ENCODE measurements at regions not wholly inside any gene's neighbourhood (a gene's known extent, or its start where the extent isn't known, plus 50 kb on each side); places are given as distances from the start of the nearest gene placed in this dataset.
"Not testable (repeated sequence)": the region's sequence is repeated elsewhere in the genome, so short reads cannot be mapped to it uniquely, and the experiment has no call there.

GRCh38 chr3:15903759-15904720, 106.3 kb upstream of the ANKRD28 start:
- Histone ChIP-seq H3K9ac (ENCODE audit: low read depth, low read length) (no peak overlapping the region), H3K36me3 (ENCODE audit: control insufficient read depth, insufficient read depth, low read length) (no peaks in the 10 kb centered on the region), H3K9me3 (ENCODE audit: control insufficient read depth, insufficient read depth, low read length) (no peaks in the 10 kb centered on the region), H3K4me1 (ENCODE audit: control insufficient read depth, insufficient read depth, low read length) (no peaks in the 10 kb centered on the region), H3K27me3 (ENCODE audit: control insufficient read depth, insufficient read depth, low read length) (no peaks in the 10 kb centered on the region), H3K4me3 (ENCODE audit: low read depth, low read length) (no peak overlapping the region), H3K27ac (ENCODE audit: low read depth, low read length) (no peak overlapping the region)

- Histone ChIP-seq H3K27ac (ENCODE audit: low read depth, low read length) (no peak overlapping the region), H3K27me3 (ENCODE audit: control insufficient read depth, insufficient read depth, low read length) (no peaks in the 10 kb centered on the region), H3K36me3 (ENCODE audit: control insufficient read depth, insufficient read depth, low read length) (no peaks in the 10 kb centered on the region), H3K4me1 (ENCODE audit: control insufficient read depth, insufficient read depth, low read length) (no peaks in the 10 kb centered on the region), H3K4me3 (ENCODE audit: low read depth, low read length) (no peak overlapping the region), H3K9me3 (ENCODE audit: control insufficient read depth, insufficient read depth, low read length) (no peaks in the 10 kb centered on the region), H3K9ac (ENCODE audit: low read depth, low read length) (no peak overlapping the region)
Measured at GRCh38 chr3:15905041-15905440, 107.3 kb upstream of the ANKRD28 start.

GRCh38 chr3:15907403-15907802, 109.6 kb upstream of the ANKRD28 start:
- not testable (repeated sequence) for H3K9ac ChIP-seq (ENCODE audit: low read depth, low read length); H3K4me3 ChIP-seq (ENCODE audit: low read depth, low read length); H3K27ac ChIP-seq (ENCODE audit: low read depth, low read length); H3K4me1 ChIP-seq (ENCODE audit: control insufficient read depth, insufficient read depth, low read length); H3K9me3 ChIP-seq (ENCODE audit: control insufficient read depth, insufficient read depth, low read length); H3K27me3 ChIP-seq (ENCODE audit: control insufficient read depth, insufficient read depth, low read length); H3K36me3 ChIP-seq (ENCODE audit: control insufficient read depth, insufficient read depth, low read length)

DNA sequence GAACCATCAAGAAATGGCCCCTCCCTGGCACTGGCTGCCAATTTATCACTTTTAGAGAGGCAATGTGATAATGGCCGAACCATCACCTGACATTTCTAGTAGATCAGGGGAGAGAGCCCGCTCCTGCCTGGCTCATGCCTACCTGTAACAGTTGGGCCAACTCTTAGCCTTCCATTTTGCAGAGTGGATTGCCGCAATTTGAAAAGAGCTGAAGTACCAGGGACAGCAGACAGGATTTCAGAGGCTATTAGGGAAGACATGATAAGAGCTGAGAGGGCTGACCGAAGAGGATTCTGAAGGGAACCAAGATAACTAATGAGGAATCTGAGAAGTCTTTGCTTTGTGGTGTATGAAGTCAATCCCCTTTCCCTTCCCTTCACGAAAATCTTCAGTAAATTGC, 121.2 kb upstream of the ANKRD28 start:
- peaks cover 5% of the 10 kb centered on the region; the same call in 1 of the 2 replicates for H3K9me3 ChIP-seq (ENCODE audit: control insufficient read depth, insufficient read depth, low read length)
- no peaks in the 10 kb centered on the region for H3K36me3 ChIP-seq (ENCODE audit: control insufficient read depth, insufficient read depth, low read length)
- no peak overlapping the region for H3K27ac ChIP-seq (ENCODE audit: low read depth, low read length)
- no peaks in the 10 kb centered on the region for H3K4me1 ChIP-seq (ENCODE audit: control insufficient read depth, insufficient read depth, low read length)
- no peaks in the 10 kb centered on the region for H3K27me3 ChIP-seq (ENCODE audit: control insufficient read depth, insufficient read depth, low read length)
- H3K9ac ChIP-seq (ENCODE audit: low read depth, low read length) = no peak overlapping the region
- H3K4me3 ChIP-seq (ENCODE audit: low read depth, low read length) = no peak overlapping the region

- no peak overlapping the region for H3K9ac ChIP-seq (ENCODE audit: low read depth, low read length)
- H3K27ac ChIP-seq (ENCODE audit: low read depth, low read length) = no peak overlapping the region
- H3K9me3 ChIP-seq (ENCODE audit: control insufficient read depth, insufficient read depth, low read length) = no peaks in the 10 kb centered on the region
- H3K4me1 ChIP-seq (ENCODE audit: control insufficient read depth, insufficient read depth, low read length) = no peaks in the 10 kb centered on the region
- no peak overlapping the region for H3K4me3 ChIP-seq (ENCODE audit: low read depth, low read length)
- H3K27me3 ChIP-seq (ENCODE audit: control insufficient read depth, insufficient read depth, low read length) = no peaks in the 10 kb centered on the region
- H3K36me3 ChIP-seq (ENCODE audit: control insufficient read depth, insufficient read depth, low read length) = no peaks in the 10 kb centered on the region
Measured at GRCh38 chr3:15919971-15920370, 122.2 kb upstream of the ANKRD28 start.

DNA sequence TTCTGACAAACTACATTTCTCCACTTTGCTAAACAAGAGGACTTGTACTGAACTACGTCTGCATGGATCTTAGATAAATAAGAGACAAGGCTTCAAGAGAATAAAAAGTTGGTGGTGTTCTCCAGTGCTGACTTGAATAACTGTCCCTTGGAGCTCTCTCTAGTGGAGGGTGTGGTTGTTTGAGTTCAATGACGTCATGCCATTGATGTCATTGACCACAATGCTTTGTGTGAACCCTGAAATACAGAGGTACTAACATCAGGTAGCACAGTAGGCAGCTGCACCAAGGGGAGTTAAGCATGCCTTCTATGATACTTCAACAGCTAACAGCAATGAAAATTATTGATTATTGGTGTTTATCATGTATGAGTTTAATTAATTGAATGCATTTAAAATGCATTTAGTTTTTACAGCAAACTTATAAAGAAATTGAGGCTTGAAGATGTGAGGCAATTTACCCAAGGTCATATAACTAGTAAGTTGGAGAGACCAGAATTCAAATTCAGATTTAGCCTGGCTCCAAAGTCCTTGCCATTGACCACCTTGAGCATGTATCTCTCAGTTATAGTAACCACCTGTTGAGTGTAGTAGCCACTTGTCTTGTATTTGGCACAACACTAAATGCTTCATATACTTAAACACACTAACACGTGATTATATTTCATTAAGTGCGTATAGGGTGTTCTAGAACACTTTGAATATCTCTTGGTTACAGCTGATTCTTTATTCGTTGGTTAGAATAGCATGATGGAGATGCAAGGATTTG, 126.0 kb upstream of the ANKRD28 start:
- Histone ChIP-seq H3K4me1 (ENCODE audit: control insufficient read depth, insufficient read depth, low read length) (no peaks in the 10 kb centered on the region), H3K9me3 (ENCODE audit: control insufficient read depth, insufficient read depth, low read length) (no peaks in the 10 kb centered on the region), H3K36me3 (ENCODE audit: control insufficient read depth, insufficient read depth, low read length) (no peaks in the 10 kb centered on the region), H3K4me3 (ENCODE audit: low read depth, low read length) (no peak overlapping the region), H3K27ac (ENCODE audit: low read depth, low read length) (no peak overlapping the region), H3K27me3 (ENCODE audit: control insufficient read depth, insufficient read depth, low read length) (no peaks in the 10 kb centered on the region), H3K9ac (ENCODE audit: low read depth, low read length) (no peak overlapping the region)

GRCh38 chr3:15924914-15925313, 127.1 kb upstream of the ANKRD28 start:
- Histone ChIP-seq H3K27ac (ENCODE audit: low read depth, low read length) (no peak overlapping the region), H3K9ac (ENCODE audit: low read depth, low read length) (no peak overlapping the region), H3K27me3 (ENCODE audit: control insufficient read depth, insufficient read depth, low read length) (no peaks in the 10 kb centered on the region), H3K4me3 (ENCODE audit: low read depth, low read length) (no peak overlapping the region), H3K36me3 (ENCODE audit: control insufficient read depth, insufficient read depth, low read length) (no peaks in the 10 kb centered on the region), H3K4me1 (ENCODE audit: control insufficient read depth, insufficient read depth, low read length) (peaks cover 1% of the 10 kb centered on the region; the same call in 1 of the 2 replicates), H3K9me3 (ENCODE audit: control insufficient read depth, insufficient read depth, low read length) (no peaks in the 10 kb centered on the region)

- peaks cover 4% of the 10 kb centered on the region; the same call in 1 of the 2 replicates for H3K4me1 ChIP-seq (ENCODE audit: control insufficient read depth, insufficient read depth, low read length)
- H3K9ac ChIP-seq (ENCODE audit: low read depth, low read length) = no peak overlapping the region
- H3K9me3 ChIP-seq (ENCODE audit: control insufficient read depth, insufficient read depth, low read length) = no peaks in the 10 kb centered on the region
- no peaks in the 10 kb centered on the region for H3K36me3 ChIP-seq (ENCODE audit: control insufficient read depth, insufficient read depth, low read length)
- H3K27ac ChIP-seq (ENCODE audit: low read depth, low read length) = no peak overlapping the region
- no peak overlapping the region for H3K4me3 ChIP-seq (ENCODE audit: low read depth, low read length)
- H3K27me3 ChIP-seq (ENCODE audit: control insufficient read depth, insufficient read depth, low read length) = no peaks in the 10 kb centered on the region
Measured at GRCh38 chr3:15926871-15927270, 129.1 kb upstream of the ANKRD28 start.

DNA sequence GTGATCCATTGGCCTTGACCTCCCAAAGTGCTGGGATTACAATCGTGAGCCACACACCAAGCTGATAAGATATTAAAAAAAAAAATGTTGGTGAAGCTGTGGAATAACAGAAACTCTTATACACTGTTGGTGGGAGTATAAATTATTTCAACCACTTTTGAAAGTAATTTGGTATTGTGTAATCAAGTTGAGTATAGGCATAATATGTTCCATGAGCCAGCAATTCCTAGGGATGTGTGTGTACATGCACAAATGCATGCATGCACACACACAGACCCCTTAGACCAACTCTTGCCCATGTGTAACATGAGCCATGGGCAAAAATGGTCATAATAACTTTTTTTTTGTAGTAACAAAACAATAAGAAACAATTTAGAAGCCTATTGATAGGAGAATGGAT, 130.2 kb upstream of the ANKRD28 start:
- H3K9ac ChIP-seq (ENCODE audit: low read depth, low read length) = no peak overlapping the region
- H3K9me3 ChIP-seq (ENCODE audit: control insufficient read depth, insufficient read depth, low read length) = no peaks in the 10 kb centered on the region
- H3K4me3 ChIP-seq (ENCODE audit: low read depth, low read length) = no peak overlapping the region
- H3K36me3 ChIP-seq (ENCODE audit: control insufficient read depth, insufficient read depth, low read length) = no peaks in the 10 kb centered on the region
- H3K4me1 ChIP-seq (ENCODE audit: control insufficient read depth, insufficient read depth, low read length) = peaks cover 4% of the 10 kb centered on the region; the same call in 1 of the 2 replicates
- no peak overlapping the region for H3K27ac ChIP-seq (ENCODE audit: low read depth, low read length)
- H3K27me3 ChIP-seq (ENCODE audit: control insufficient read depth, insufficient read depth, low read length) = no peaks in the 10 kb centered on the region

- no peaks in the 10 kb centered on the region for H3K27me3 ChIP-seq (ENCODE audit: control insufficient read depth, insufficient read depth, low read length)
- H3K9ac ChIP-seq (ENCODE audit: low read depth, low read length) = no peak overlapping the region
- no peak overlapping the region for H3K27ac ChIP-seq (ENCODE audit: low read depth, low read length)
- H3K4me1 ChIP-seq (ENCODE audit: control insufficient read depth, insufficient read depth, low read length) = peaks cover 4% of the 10 kb centered on the region; the same call in 1 of the 2 replicates
- no peaks in the 10 kb centered on the region for H3K36me3 ChIP-seq (ENCODE audit: control insufficient read depth, insufficient read depth, low read length)
- H3K4me3 ChIP-seq (ENCODE audit: low read depth, low read length) = no peak overlapping the region
- H3K9me3 ChIP-seq (ENCODE audit: control insufficient read depth, insufficient read depth, low read length) = no peaks in the 10 kb centered on the region
Measured at GRCh38 chr3:15929944-15930571, 132.3 kb upstream of the ANKRD28 start.

Data from HUES48 (cell line).